Activated CD4-positive, alpha-beta T cell treated with anti-CD3 and anti-CD28 coated beads for 48 hours (primary cell): ENCODE measurements at regions not wholly inside any gene's neighbourhood (a gene's known extent, or its start where the extent isn't known, plus 50 kb on each side); places are given as distances from the start of the nearest gene placed in this dataset.
"Not testable (repeated sequence)": the region's sequence is repeated elsewhere in the genome, so short reads cannot be mapped to it uniquely, and the experiment has no call there.

Experiments used
- DNase-seq: peaks from one replicate; pipeline ENCODE4 v3.0.0-alpha.2; 2020

- not testable (repeated sequence) for DNase-seq
These were observed 58.1 kb upstream of the MRPS9 start for GRCh38 chr2:104979786-104980185.

- no peak for DNase-seq
These were observed 55.8 kb upstream of the MRPS9 start for GRCh38 chr2:104982111-104982510.
